GM19043 (cell line): ENCODE measurements at regions not wholly inside any gene's neighbourhood (a gene's known extent, or its start where the extent isn't known, plus 50 kb on each side); places are given as distances from the start of the nearest gene placed in this dataset.

Experiments used
- ATAC-seq: cut with Tn5 transposase; IDR thresholded peaks from one replicate; pipeline ENCODE4 v1.9.1; 2021; ENCODE audit warnings: low read depth; ENCODE audit not compliant: unreplicated experiment

DNA sequence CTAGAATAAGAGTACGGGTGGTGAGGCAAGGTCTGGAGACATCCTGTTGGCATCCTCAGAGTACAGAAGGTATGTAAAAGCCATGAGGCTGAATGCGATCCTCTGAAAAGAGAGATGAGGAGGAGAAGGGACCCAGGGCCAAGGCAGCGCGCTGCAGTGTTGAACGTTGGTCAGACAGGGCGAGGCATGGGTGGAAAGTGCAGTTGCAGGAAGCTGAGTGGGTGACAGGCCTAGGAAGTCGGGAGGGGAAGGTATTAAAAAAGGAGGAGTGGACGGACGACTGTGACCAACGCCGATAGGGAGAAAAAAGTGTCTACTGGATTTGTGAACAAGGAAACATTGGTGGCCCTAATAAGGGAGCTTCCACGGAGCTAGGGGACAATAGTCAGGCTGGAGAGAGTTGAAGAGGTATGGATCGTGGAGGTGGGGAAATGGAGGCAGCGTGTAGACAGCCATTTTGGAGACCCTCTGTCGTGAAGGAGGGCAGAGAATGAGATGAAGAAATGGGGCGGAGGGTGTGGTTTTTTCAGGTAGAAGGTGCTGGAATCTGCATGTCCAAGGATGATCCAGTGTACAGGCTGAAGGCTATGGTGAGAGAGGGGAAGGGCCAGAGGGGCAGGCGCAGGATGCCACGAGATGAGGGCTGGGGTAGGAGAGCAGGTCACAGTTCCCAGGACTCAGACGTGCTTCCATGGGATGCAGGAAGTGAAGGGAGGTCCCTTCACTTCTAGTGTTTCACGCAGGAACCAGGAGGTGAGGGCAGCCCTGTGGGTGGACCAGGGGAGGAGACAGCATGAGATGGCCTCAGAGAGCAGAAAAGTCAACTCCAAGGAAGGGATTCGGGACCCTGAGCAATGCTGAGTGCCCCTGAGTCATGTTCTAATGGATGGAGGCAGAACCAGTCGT lies 115.9 kb downstream of the ASB7 start:
- ATAC-seq: no peak

GRCh38 chr15:100720406-100720967 lies 118.1 kb downstream of the ASB7 start:
- ATAC-seq: no peak

GRCh38 chr15:100721758-100722550 lies 119.6 kb downstream of the ASB7 start:
- ATAC-seq: no peak

DNA sequence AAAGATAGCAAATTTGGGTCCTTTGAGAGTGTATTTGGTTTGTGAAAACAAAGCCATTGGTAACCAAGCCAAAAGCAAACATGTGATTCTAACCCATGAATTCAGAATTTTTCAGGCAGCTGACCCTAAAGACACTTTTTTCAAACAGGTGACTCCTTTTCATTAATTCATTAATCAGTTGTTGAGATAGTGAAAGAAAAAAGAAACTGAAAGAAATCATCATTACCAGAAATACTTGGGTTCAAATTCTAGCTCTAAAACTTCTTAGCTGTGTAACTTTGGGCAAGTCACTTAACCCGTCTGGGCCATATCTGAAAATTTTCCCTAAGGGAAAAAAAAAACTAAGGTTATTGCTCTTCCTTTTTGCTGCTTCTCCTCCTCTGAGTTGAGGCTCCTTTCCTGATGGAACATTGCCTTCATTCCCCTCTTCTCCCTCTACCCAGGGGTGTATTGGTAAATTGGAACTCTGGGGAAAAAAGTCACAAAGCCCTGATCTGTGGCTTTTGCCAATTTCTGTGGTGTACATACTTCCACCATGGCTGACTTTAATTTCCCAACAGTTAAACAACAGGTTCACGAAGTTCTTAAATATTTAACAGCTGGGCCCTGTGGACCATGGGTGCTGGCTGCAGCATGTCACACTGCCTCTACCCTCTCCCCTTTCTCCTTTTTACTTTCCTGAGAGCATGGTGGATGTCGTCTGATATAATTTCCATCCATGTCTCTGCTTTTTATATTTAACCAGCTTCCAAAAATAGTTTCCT lies 120.3 kb downstream of the ASB7 start:
- ATAC-seq: no peak

DNA sequence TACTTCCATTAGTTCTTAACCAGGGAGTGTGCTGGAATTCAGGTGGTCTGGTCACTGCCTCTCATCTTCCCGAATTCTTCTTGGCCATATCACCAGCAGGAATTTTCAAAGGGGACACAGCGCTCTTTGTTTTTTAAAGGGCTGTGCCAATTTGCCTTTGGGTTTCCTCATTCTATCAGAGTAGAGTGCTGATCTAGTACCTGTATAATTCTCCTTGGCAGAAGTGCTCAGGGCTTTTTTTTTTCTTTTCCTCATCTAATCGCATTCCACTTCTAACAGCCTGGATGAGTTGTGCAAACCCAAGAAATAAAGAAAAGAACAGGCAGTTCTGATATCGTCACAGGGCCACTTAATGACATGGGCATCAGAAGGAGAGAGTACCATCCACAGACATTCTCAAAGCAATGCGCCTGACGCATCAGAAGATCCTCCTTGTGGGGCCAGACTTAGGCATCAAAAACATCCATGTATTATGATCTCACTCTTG lies 121.0 kb downstream of the ASB7 start:
- no peak for ATAC-seq

GRCh38 chr15:100725121-100726069 lies 123.0 kb downstream of the ASB7 start:
- ATAC-seq: no peak

GRCh38 chr15:100726070-100726420 lies 123.7 kb downstream of the ASB7 start:
- no peak for ATAC-seq

DNA sequence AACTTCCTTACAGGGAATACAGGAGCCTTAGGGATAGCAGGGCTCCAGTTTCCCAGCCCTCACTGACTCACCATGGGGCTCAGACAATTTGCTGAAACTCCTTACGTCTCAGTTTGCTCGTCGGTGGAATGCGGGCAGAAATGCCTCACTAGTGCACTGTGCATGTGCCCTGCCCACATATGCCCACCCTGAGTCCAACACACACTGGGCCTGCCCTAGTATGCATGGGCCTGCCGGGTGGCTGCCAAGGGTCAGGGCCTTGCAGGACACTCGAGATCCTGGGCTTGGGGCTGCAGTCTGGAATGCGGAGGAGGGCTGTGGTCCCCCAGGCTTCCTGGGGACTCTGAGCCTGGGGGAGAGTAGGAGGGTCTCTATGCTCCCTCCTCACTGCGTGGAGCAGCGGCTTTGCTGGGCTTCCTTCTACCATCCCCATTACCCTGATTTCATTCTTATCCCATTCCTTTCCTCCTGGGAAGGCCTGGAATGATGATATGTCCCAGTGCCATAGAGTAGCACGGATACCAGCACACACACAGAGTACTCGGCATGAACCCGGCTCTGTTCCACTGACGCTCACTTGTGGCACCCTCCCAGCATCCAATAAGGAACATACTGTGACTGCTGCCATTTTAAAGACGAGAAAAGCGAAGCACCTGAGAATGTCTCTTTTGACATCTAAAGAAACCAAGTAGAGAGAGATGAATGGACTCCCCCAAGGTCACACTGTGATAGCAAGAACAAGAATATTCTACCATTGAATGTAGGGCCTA lies 124.2 kb downstream of the ASB7 start:
- ATAC-seq: no peak

- no peak for ATAC-seq
Observed at GRCh38 chr15:100727291-100727851, 125.0 kb downstream of the ASB7 start.

GRCh38 chr15:100728371-100729201 lies 126.2 kb downstream of the ASB7 start:
- ATAC-seq: no peak

DNA sequence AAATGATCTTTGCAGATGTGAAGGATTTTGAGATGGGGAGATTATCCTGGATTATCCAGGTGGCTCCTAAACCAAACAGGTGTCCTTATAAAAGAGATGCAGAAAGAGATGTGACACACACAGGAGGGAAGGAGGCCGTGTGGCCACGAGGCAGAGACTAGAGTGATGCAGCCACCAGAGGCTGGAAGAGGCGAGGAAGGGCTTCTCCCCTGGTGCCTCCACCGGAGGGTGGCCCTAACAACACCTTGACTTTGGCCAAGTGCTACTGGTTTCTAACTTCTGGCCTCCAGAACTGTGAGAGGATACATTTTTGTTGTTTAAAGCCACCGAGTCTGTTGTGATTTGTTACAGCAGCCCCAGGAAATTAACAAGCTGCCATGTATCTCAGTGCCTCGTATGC lies 127.1 kb downstream of the ASB7 start:
- no peak for ATAC-seq

DNA sequence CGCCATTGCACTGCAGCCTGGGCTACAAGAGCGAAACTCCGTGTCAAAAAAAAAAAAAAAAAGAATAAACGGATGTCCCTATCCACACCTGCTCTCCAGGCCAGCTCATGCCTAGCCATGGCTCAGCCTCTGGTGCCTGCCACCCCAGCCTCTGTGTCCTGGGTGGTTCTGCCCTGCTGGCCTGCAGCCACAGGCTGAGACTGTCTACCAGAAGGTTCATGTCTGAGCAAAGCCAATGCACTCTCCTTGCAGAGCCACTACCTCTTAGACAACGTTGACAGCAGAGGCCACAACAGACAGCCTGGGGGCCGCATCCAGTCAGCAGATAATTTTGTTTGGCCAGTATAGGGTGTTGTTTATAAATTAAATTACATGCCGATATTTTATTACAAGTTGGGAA lies 127.7 kb downstream of the ASB7 start:
- ATAC-seq: no peak

DNA sequence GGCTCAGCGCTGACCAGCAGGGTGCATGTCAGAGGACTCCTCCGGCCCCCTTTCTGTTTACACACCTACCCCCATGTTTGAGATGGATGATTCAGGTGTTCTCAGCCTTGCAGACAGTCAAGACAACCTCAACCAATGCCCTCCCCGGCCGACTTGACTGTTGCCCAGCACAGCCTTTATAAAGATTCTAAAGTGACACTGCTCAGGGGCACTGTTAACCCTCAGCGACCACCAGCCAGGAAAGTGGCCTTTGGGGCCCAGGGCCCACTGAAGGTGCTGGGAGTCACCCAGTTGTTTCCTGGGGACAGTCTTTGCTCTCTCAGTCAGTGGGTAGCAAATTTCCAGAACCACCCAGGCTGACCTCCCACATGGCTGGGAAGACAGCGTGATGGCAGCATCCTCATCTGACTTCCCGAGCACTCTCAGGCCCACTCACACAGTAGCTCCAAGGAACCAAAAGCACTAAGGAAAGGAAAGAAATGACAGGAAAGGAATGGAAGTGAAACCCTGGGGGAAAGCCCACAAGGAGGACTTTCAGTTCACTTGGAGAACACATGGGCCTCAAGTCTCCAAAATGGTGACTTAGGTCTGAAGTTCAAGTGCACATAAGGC lies 128.4 kb downstream of the ASB7 start:
- no peak for ATAC-seq

- no peak for ATAC-seq
Observed at GRCh38 chr15:100731267-100732152, 129.1 kb downstream of the ASB7 start.

DNA sequence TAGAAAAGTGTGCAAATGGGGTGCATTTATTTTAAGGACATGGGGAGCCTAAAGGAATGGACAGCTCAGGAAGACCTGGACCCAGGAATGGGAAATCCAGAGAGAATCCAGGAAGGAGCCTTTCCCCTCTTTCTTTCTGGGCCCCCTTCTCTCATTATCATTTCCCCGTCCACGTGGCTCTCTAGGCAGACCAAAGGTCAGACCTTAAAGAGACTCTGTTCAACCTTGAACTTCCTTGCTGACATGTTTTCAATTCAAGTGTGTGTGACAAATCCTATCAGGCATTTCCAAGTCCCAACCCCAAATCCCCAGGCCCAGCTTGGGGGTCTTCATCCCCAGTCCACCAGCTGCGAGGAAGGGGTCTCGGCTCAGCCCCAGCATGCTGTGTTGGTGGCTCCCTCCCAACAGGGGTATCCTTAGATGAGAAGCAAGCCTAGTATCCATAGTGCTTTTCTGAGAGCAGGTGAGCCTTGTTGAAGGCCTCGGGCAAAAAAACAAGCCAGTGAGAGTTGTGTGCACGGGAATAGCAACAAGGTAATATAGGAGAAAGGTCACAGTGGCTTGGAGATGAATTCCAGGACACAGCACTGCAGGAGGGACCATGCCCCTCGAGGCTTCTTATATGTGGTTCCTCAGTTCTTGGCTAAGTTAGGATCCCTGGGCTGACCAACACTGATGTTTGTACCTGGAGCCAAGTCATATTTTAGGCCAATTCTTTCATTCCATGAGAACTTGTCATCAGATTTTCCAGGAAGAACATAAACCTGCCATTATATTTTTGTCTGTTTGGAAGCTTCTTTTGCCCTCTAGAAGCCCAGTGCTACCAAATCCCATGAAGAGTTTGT lies 130.0 kb downstream of the ASB7 start:
- ATAC-seq: no peak
